H1 (cell line): ENCODE measurements at regions not wholly inside any gene's neighbourhood (a gene's known extent, or its start where the extent isn't known, plus 50 kb on each side); places are given as distances from the start of the nearest gene placed in this dataset.

Experiments
- CTCF ChIA-PET: fragments of 300-600 bp; sonication (Branson Sonifier 250); formaldehyde crosslinking; loops from one replicate; lab custom pipeline; 2021; ENCODE audit not compliant: partially characterized antibody; lab: Charles Lee
- POLR2A ChIA-PET: fragments of 300-600 bp; sonication (Branson Sonifier 250); formaldehyde crosslinking; loops from one replicate; lab custom pipeline; 2021; ENCODE audit warnings: inconsistent platforms; ENCODE audit not compliant: partially characterized antibody; lab: Charles Lee
- DNase-seq, 2 experiments: peaks; one replicate each; pipeline versions ENCODE4 v3.0.0 to v3.0.0-alpha.2; 2010 to 2022; ENCODE audit warnings: low spot score in 2 of 2, low read depth in 1 of 2, mixed read lengths in 1 of 2
- FAIRE-seq: peaks from 2 replicates; lab custom pipeline; 2011; peaks lifted over from hg19 to GRCh38; lab: Jason Lieb, UNC
- H2AFZ ChIP-seq: 2 replicates; pipeline ENCODE4 v1.8.1; 2012; ENCODE audit warnings: low read length, inconsistent platforms
- H2AK5ac ChIP-seq: 2 replicates; pipeline ENCODE4 v1.6.1; 2013; ENCODE audit warnings: low read depth, low read length
- H2BK120ac ChIP-seq: replicated peaks from 2 replicates; pipeline ENCODE3; 2013; ENCODE audit warnings: low read depth, low read length, inconsistent platforms
- H2BK12ac ChIP-seq: 2 replicates; pipeline ENCODE4 v1.6.1; 2013; ENCODE audit warnings: low read depth, low read length
- H2BK15ac ChIP-seq: 2 replicates; pipeline ENCODE4 v1.6.1; 2013; ENCODE audit warnings: low read length
- H2BK20ac ChIP-seq: 2 replicates; pipeline ENCODE4 v1.6.1; 2013; ENCODE audit warnings: low read length
- H2BK5ac ChIP-seq: 2 replicates; pipeline ENCODE4 v1.6.1; 2013; ENCODE audit warnings: low read depth, low read length
- H3K14ac ChIP-seq: 2 replicates; pipeline ENCODE4 v1.6.1; 2013; ENCODE audit warnings: inconsistent platforms; ENCODE audit not compliant: insufficient read length
- H3K18ac ChIP-seq: 2 replicates; pipeline ENCODE4 v1.6.1; 2013; ENCODE audit warnings: low read length; ENCODE audit errors: extremely low read depth
- H3K23ac ChIP-seq: 2 replicates; pipeline ENCODE4 v1.6.1; 2013; ENCODE audit warnings: inconsistent platforms; ENCODE audit not compliant: insufficient read length
- H3K23me2 ChIP-seq: 2 replicates; pipeline ENCODE4 v1.6.1; 2013; ENCODE audit warnings: low read depth, low read length
- H3K27ac ChIP-seq: 2 replicates; pipeline ENCODE4 v1.6.1; 2011; ENCODE audit warnings: low read depth, low read length, inconsistent platforms
- H3K27me3 ChIP-seq, 4 experiments: replicated peaks in 1 of 4; 1 replicate in 1 of 4; 2 replicates in 3 of 4; pipeline versions ENCODE4 v1.6.1 to v1.8.1; 2011 to 2013; ENCODE audit warnings: low read length in 3 of 4, mild to moderate bottlenecking in 3 of 4, inconsistent platforms in 2 of 4, mixed read lengths in 2 of 4, moderate library complexity in 1 of 4; ENCODE audit not compliant: control insufficient read depth in 3 of 4, insufficient read depth in 3 of 4; ENCODE audit errors: extremely low read depth in 1 of 4
- H3K36me3 ChIP-seq, 4 experiments: 2 replicates each; pipeline versions ENCODE4 v1.6.1 to v1.8.1; 2011 to 2013; ENCODE audit warnings: mild to moderate bottlenecking in 4 of 4, low read length in 3 of 4, moderate library complexity in 2 of 4, control low read depth in 1 of 4, inconsistent platforms in 1 of 4; ENCODE audit not compliant: insufficient read depth in 4 of 4, control insufficient read depth in 2 of 4
- H3K4ac ChIP-seq: replicated peaks from 2 replicates; pipeline ENCODE3; 2013; ENCODE audit warnings: low read length, low read depth, mixed read lengths, inconsistent platforms; ENCODE audit not compliant: insufficient read length
- H3K4me1 ChIP-seq, 4 experiments: replicated peaks in 1 of 4; 1 replicate in 1 of 4; 2 replicates in 3 of 4; pipeline versions ENCODE4 v1.6.1 to v1.8.1; 2011 to 2013; ENCODE audit warnings: low read length in 3 of 4, inconsistent platforms in 2 of 4, mixed read lengths in 1 of 4; ENCODE audit not compliant: insufficient read depth in 4 of 4, control insufficient read depth in 3 of 4
- H3K4me2 ChIP-seq, 2 experiments: 2 replicates each; pipeline versions ENCODE4 v1.6.1 to v1.8.1; 2011 to 2013; ENCODE audit warnings: low read depth in 2 of 2, low read length in 2 of 2, control low read depth in 1 of 2, inconsistent platforms in 1 of 2, mild to moderate bottlenecking in 1 of 2; ENCODE audit not compliant: insufficient read depth in 1 of 2
- H3K4me3 ChIP-seq, 4 experiments: fragments of 200-600, 300-600 bp in 1 of 4; sonication (generic), shearing (Covaris generic), sonication (Bioruptor Twin) in 1 of 4; 2 replicates each; pipeline versions ENCODE4 v1.5.1 to v1.8.1; 2011 to 2016; ENCODE audit warnings: low read length in 4 of 4, low read depth in 3 of 4, control low read depth in 2 of 4, inconsistent platforms in 2 of 4, mild to moderate bottlenecking in 2 of 4, mixed read lengths in 1 of 4, moderate library complexity in 1 of 4; ENCODE audit not compliant: insufficient read depth in 2 of 4; ENCODE audit errors: extremely low read depth in 1 of 4
- H3K56ac ChIP-seq: replicated peaks from 2 replicates; pipeline ENCODE3; 2013; ENCODE audit warnings: low read depth, mild to moderate bottlenecking, mixed read lengths, low read length, inconsistent platforms; ENCODE audit not compliant: insufficient read length
- H3K79me1 ChIP-seq: 2 replicates; pipeline ENCODE4 v1.6.1; 2013; ENCODE audit warnings: low read depth, low read length, control low read depth
- H3K79me2 ChIP-seq, 2 experiments: 2 replicates each; pipeline versions ENCODE4 v1.6.1 to v1.8.1; 2012 to 2013; ENCODE audit warnings: low read length in 2 of 2, mild to moderate bottlenecking in 2 of 2, inconsistent platforms in 1 of 2; ENCODE audit not compliant: insufficient read depth in 2 of 2, control insufficient read depth in 1 of 2
- H3K9ac ChIP-seq, 4 experiments: replicated peaks in 1 of 4; 1 replicate in 1 of 4; 2 replicates in 3 of 4; pipeline versions ENCODE4 v1.6.1 to v1.8.1; 2011 to 2013; ENCODE audit warnings: low read depth in 3 of 4, low read length in 3 of 4, control low read depth in 2 of 4, mild to moderate bottlenecking in 2 of 4, moderate library complexity in 2 of 4, inconsistent platforms in 1 of 4; ENCODE audit errors: extremely low read depth in 1 of 4
- H3K9me3 ChIP-seq, 2 experiments: 2 replicates each; pipeline versions ENCODE4 v1.6.1 to v1.8.1; 2012 to 2013; ENCODE audit warnings: mild to moderate bottlenecking in 2 of 2, moderate library complexity in 2 of 2, control low read depth in 1 of 2, inconsistent platforms in 1 of 2, low read depth in 1 of 2, low read length in 1 of 2, mixed read lengths in 1 of 2; ENCODE audit not compliant: insufficient read depth in 2 of 2
- H4K20me1 ChIP-seq, 2 experiments: replicated peaks in 1 of 2; 2 replicates each; pipeline versions ENCODE3 to v1.8.1; 2011 to 2013; ENCODE audit warnings: inconsistent platforms in 2 of 2, low read length in 2 of 2, mild to moderate bottlenecking in 1 of 2; ENCODE audit not compliant: insufficient read depth in 2 of 2, control insufficient read depth in 1 of 2
- H4K5ac ChIP-seq: 2 replicates; pipeline ENCODE4 v1.6.1; 2013; ENCODE audit warnings: low read length, low read depth, mixed read lengths, inconsistent platforms; ENCODE audit not compliant: insufficient read length
- H4K8ac ChIP-seq: 2 replicates; pipeline ENCODE4 v1.8.0; 2013; ENCODE audit warnings: mild to moderate bottlenecking, moderate library complexity, low read length, inconsistent platforms; ENCODE audit not compliant: insufficient read depth; ENCODE audit errors: extremely low read depth
- H4K91ac ChIP-seq: replicated peaks from 2 replicates; pipeline ENCODE3; 2013; ENCODE audit warnings: low read length, mixed read lengths, inconsistent platforms; ENCODE audit not compliant: insufficient read length
- WGBS, 2 experiments: shearing (Covaris generic) in 1 of 2; methylation state at CpG; one replicate each; pipeline versions ENCODE4 v1.1.6 to v1.1.7; 2013 to 2015; ENCODE audit warnings: low lambda C conversion rate in 2 of 2, mixed read lengths in 2 of 2, inconsistent platforms in 1 of 2, low coverage in 1 of 2, missing lambda C conversion rate in 1 of 2; ENCODE audit not compliant: insufficient replicate concordance in 2 of 2, insufficient coverage in 1 of 2, insufficient read length in 1 of 2; ENCODE audit errors: extremely low coverage in 1 of 2, missing lambda C conversion rate in 1 of 2; 5-methylcytosine and 5-hydroxymethylcytosine counted together
- TF ChIP-seq, protein P1 (sequence below): fragments of 300-600 bp; sonication (generic); IDR thresholded peaks from 2 replicates; pipeline ENCODE4 v1.7.1; 2012; ENCODE audit warnings: low read length, moderate library complexity, mild to moderate bottlenecking, inconsistent platforms; ENCODE audit not compliant: insufficient replicate concordance

DNA sequence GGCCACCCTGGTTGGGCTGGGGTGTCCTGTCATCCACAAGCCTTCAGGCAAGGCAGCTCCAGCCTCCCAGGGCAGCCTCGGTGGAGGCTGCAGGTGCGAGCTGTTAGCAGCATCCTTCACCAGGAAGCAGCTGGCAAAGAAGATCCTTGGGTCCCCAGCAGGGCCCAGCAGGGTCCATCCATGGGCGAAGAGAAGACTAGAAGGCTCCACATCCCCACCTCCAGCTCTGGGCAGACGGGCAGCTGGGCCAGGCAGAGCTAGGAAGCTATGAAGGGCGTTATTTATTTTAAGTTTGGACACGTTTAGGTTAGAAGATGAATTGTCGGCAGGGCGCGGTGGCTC, 348.5 kb downstream of the TCERG1L start:
- Histone ChIP-seq H3K36me3 (no peaks in the 10 kb centered on the region), H3K9ac (no peak overlapping the region), H4K20me1 (no peaks in the 10 kb centered on the region), H2BK12ac (no peak overlapping the region), H4K8ac (no peak overlapping the region; the same call in 1 of the 2 replicates), H3K4me2 (no peak overlapping the region), H3K79me2 (no peaks in the 10 kb centered on the region), H3K4ac (no peak overlapping the region), H3K9me3 (peaks cover 0 to 3% of the 10 kb centered on the region in 2 experiments; a peak in 1 of 4 replicates), H3K27ac (no peak overlapping the region), H2BK20ac (no peak overlapping the region), H4K5ac (no peak overlapping the region), H3K18ac (no peak overlapping the region), H3K23me2 (no peaks in the 10 kb centered on the region), H2BK120ac (no peak overlapping the region), H3K23ac (no peak overlapping the region), H4K91ac (no peak overlapping the region), H3K4me1 (0 out of 7 replicates have a peak, but pooled peaks cover 0 to 2% (median 0%) of the 10 kb centered on the region in 4 experiments), H3K14ac (no peak overlapping the region), H3K79me1 (no peaks in the 10 kb centered on the region), H2AFZ (no peak overlapping the region), H3K27me3 (no peaks in the 10 kb centered on the region), H2BK15ac (no peak overlapping the region), H3K4me3 (no peak overlapping the region), H2AK5ac (no peak overlapping the region), H3K56ac (no peak overlapping the region), H2BK5ac (no peak overlapping the region)
- ChIA-PET CTCF (interaction anchor here (1.3 kb wide), 1 partner anchor 62 kb away, joined by 3 read pairs; no protein-coding TSS in a partner anchor), POLR2A (no interaction called here)
- 96% methylated on average over 9 of the region's 9 CpGs; no CpG with 5 or more reads in 1 of the 2 experiments for WGBS, 2 experiments
- TF ChIP-seq, protein P1, sequence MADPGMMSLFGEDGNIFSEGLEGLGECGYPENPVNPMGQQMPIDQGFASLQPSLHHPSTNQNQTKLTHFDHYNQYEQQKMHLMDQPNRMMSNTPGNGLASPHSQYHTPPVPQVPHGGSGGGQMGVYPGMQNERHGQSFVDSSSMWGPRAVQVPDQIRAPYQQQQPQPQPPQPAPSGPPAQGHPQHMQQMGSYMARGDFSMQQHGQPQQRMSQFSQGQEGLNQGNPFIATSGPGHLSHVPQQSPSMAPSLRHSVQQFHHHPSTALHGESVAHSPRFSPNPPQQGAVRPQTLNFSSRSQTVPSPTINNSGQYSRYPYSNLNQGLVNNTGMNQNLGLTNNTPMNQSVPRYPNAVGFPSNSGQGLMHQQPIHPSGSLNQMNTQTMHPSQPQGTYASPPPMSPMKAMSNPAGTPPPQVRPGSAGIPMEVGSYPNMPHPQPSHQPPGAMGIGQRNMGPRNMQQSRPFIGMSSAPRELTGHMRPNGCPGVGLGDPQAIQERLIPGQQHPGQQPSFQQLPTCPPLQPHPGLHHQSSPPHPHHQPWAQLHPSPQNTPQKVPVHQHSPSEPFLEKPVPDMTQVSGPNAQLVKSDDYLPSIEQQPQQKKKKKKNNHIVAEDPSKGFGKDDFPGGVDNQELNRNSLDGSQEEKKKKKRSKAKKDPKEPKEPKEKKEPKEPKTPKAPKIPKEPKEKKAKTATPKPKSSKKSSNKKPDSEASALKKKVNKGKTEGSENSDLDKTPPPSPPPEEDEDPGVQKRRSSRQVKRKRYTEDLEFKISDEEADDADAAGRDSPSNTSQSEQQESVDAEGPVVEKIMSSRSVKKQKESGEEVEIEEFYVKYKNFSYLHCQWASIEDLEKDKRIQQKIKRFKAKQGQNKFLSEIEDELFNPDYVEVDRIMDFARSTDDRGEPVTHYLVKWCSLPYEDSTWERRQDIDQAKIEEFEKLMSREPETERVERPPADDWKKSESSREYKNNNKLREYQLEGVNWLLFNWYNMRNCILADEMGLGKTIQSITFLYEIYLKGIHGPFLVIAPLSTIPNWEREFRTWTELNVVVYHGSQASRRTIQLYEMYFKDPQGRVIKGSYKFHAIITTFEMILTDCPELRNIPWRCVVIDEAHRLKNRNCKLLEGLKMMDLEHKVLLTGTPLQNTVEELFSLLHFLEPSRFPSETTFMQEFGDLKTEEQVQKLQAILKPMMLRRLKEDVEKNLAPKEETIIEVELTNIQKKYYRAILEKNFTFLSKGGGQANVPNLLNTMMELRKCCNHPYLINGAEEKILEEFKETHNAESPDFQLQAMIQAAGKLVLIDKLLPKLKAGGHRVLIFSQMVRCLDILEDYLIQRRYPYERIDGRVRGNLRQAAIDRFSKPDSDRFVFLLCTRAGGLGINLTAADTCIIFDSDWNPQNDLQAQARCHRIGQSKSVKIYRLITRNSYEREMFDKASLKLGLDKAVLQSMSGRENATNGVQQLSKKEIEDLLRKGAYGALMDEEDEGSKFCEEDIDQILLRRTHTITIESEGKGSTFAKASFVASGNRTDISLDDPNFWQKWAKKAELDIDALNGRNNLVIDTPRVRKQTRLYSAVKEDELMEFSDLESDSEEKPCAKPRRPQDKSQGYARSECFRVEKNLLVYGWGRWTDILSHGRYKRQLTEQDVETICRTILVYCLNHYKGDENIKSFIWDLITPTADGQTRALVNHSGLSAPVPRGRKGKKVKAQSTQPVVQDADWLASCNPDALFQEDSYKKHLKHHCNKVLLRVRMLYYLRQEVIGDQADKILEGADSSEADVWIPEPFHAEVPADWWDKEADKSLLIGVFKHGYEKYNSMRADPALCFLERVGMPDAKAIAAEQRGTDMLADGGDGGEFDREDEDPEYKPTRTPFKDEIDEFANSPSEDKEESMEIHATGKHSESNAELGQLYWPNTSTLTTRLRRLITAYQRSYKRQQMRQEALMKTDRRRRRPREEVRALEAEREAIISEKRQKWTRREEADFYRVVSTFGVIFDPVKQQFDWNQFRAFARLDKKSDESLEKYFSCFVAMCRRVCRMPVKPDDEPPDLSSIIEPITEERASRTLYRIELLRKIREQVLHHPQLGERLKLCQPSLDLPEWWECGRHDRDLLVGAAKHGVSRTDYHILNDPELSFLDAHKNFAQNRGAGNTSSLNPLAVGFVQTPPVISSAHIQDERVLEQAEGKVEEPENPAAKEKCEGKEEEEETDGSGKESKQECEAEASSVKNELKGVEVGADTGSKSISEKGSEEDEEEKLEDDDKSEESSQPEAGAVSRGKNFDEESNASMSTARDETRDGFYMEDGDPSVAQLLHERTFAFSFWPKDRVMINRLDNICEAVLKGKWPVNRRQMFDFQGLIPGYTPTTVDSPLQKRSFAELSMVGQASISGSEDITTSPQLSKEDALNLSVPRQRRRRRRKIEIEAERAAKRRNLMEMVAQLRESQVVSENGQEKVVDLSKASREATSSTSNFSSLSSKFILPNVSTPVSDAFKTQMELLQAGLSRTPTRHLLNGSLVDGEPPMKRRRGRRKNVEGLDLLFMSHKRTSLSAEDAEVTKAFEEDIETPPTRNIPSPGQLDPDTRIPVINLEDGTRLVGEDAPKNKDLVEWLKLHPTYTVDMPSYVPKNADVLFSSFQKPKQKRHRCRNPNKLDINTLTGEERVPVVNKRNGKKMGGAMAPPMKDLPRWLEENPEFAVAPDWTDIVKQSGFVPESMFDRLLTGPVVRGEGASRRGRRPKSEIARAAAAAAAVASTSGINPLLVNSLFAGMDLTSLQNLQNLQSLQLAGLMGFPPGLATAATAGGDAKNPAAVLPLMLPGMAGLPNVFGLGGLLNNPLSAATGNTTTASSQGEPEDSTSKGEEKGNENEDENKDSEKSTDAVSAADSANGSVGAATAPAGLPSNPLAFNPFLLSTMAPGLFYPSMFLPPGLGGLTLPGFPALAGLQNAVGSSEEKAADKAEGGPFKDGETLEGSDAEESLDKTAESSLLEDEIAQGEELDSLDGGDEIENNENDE = no peak
- DNase-seq (peak in 1 of 2 experiments; percentile 26), FAIRE-seq (no peak)
